G401 (cell line): ENCODE measurements at regions not wholly inside any gene's neighbourhood (a gene's known extent, or its start where the extent isn't known, plus 50 kb on each side); places are given as distances from the start of the nearest gene placed in this dataset.
A peak's percentile ranks its signal among the peaks of the same experiment; 100 is the strongest.

Experiments
- DNase-seq: peaks from one replicate; pipeline ENCODE4 v3.0.0-alpha.2; 2015; ENCODE audit warnings: low spot score
- in situ Hi-C: cut with HindIII; loops from 2 replicates; pipeline ENCODE4 v1.10.0; 2016; ENCODE audit warnings: low sequenced_read_pairs, mixed read lengths

DNA sequence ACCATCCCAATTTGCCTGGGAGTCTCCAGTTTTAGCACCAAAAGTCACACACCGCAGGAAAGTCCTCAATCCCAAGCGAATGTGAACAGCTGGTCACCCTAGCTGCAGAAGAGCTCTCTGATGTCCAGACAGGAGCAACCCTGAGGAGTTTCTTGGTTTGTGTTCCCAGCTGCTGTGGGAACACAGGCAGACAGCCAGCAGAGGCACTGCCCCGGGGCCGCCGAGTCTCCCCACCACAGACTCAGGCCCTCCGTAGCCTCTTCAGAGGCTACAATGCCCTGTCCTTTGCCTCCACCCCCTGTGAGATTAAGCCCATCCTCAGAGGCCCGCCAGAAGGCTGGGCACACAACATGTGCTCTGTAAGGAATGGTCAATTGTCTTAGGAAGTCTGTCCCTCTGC lies 111.5 kb downstream of the TTC32 start:
- in situ Hi-C loops = no loop called here
- DNase-seq = no peak

DNA sequence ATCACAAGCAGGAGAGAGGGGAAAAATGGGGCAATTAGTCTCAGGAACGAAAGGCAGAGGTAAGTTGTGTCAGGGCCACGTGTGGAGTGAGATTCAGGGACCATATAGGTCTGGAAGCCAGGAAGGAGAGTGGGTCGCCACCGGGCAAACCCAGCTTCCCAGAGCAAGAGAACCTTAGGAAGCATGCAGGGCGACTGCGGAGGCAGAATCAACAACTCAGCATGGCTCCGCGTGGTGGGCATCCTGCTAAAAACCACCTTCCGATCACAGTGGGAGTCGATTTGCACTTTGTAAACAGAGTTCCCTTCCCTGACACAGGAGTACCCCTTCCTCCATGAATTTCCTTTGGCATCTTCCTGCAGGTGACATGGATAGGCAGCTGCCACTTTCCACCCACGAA lies 114.6 kb downstream of the TTC32 start:
- DNase-seq = no peak
- in situ Hi-C loops = no loop called here

DNA sequence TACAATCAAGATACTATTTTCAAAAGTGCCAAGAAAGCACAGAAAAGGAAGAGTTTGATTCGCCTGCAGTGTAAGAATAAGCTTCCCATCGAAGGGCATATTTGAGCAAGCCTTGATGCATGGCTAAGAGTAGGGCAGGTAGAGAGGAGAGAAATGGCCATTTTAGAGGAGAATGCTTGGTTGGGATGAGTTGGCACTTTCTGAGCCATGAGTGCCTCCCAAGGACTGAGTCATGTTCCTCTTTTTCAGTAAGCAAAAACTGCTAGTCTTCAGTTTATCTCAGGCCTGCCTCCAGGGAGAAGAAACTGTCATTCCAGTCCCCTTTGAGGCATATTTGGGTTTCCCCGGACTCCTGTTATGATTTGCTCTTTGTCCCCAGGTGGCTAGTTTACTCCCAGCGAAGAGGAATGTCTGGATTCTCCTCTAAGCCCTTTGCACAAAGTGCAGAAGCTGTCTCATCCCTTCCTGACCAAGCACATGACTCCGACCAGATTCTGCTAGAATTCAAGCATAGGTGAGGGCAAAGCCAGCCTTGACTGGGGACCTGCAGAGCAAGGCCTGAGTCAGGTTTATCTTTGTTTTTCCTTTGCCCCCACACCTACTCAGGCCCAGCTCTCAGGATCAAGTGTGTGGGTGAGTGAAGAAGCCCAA lies 115.2 kb downstream of the TTC32 start:
- in situ Hi-C loops = no loop called here
- no peak for DNase-seq

GRCh38 chr2:19785867-19786266 lies 115.9 kb downstream of the TTC32 start:
- in situ Hi-C loops = no loop called here
- no peak for DNase-seq

DNA sequence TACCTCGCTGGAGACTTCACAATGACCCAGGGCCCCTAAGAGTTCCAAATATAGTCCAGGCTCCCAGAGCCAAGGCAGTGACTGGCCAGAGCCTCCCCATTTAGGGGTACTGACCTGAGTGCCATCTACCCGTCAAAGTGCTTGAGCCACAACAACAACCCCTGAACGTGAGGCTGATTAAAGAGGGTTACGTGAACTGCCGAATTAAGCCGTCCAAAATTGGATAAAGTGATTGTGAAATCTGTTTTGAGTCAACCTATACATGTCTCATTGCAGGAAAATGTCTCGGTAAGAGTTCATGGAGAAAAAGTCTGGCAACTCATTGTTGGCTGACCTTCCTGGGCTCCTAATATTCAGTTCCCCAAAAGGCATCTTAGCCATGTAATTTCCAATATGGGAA lies 116.3 kb downstream of the TTC32 start:
- in situ Hi-C loops = no loop called here
- no peak for DNase-seq

GRCh38 chr2:19784456-19784855 lies 117.3 kb downstream of the TTC32 start:
- no peak for DNase-seq
- in situ Hi-C loops = no loop called here

DNA sequence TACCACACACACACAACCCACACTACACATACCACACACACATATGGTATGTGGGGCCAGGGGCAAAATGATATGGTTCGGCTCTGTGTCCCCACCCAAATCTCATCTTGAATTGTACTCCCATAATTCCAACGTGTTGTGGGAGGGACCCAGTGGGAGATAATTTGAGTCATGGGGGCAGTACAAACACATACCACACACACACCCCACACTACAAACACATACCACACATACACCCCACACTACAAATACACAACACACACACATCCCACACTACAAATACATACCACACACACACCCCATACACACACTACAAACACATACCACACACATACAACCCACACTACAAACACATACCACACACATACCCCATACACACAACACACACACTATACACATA lies 117.8 kb downstream of the TTC32 start:
- in situ Hi-C loops = no loop called here

DNA sequence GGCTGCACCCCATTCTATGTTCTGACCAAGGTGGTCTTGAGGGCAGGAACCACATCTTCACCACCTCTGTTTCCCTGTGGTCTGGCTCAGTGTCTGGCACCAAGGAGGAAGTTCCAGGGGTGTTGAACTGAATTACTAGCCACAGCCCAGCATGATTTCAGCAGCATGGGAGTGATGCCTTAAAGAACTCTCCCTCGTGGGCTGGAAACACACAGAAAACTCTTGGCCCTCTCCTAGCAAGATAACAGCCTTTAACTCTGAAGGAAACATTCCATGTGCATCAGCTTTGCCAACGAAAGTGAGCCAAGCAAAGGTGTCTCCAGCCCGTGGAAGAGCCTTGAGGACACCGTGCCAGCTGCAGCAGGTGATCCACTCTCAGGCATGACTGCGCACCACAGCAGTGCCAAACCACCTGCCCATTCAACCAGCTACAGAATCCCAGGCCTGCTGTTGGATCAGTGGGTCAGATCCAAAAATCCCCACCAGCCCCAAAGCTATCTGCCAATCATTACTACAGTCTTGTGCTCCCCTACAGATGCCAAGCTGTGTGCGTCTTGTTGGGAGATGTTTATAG lies 124.8 kb downstream of the TTC32 start:
- in situ Hi-C loops = no loop called here
- peak; percentile 80 for DNase-seq

More for the DNA sequence above, 117.8 kb downstream of the TTC32 start:
- no peak for DNase-seq

GRCh38 chr2:19775838-19776237 lies 125.9 kb downstream of the TTC32 start:
- DNase-seq = no peak
- in situ Hi-C loops = no loop called here

- DNase-seq = no peak
- in situ Hi-C loops = no loop called here
Measured at GRCh38 chr2:19775315-19775714, 126.5 kb downstream of the TTC32 start.

DNA sequence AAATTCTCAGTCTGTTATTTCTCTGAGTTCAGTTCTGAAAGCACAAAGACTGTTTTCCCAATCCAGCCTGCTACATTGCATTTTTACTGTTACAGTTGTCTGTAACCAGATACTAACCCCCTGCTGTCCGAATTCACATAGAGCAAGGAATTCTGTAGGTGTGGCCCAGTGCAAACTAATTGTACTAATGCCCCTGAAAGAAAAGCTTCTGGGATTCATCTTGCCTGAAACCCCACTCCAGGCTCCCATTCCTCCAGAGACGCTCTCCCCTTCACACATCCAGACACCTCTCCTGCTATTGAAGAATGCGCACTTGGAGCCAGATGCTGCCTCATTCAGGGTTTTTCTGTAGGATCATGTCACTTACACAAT lies 127.0 kb downstream of the TTC32 start:
- no peak for DNase-seq

DNA sequence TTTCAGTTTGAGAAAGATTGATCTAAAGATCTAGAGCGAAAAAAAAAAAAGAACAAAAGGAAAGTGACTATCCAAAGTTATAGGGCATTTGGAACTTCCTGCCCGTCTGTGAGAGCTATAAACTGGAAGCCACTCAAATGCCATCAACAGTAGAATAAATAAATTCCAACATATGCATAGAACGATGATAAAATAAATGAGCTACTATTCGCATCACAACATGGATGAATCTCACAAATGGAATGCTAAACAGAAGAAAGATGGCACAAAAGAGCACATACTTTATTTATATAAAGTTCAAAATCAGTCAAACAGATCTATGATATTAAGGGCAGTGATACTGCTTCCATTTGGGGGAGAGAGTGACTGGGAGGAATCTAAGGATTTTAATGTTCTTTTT lies 128.8 kb downstream of the TTC32 start:
- no peak for DNase-seq
- in situ Hi-C loops = no loop called here

More for the DNA sequence above, 127.0 kb downstream of the TTC32 start:
- in situ Hi-C loops = no loop called here

DNA sequence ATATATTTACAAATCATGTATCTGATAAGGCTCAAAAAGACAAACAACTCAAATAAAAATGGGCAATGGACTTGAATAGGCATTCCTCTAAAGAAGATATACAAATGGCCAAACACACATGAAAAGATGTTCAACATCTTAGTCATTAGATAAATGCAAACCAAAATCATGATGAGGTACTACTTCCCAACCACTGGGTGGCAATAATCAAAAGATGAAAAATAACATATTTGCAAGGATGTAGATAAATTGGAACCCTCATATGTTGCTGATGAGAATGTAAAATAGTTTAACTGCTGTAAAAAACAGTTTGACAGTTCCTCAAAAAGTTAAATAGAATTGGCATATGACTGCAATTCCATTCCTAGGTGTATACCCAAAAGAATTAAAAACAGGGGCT lies 132.3 kb downstream of the TTC32 start:
- in situ Hi-C loops = no loop called here
- DNase-seq = no peak

DNA sequence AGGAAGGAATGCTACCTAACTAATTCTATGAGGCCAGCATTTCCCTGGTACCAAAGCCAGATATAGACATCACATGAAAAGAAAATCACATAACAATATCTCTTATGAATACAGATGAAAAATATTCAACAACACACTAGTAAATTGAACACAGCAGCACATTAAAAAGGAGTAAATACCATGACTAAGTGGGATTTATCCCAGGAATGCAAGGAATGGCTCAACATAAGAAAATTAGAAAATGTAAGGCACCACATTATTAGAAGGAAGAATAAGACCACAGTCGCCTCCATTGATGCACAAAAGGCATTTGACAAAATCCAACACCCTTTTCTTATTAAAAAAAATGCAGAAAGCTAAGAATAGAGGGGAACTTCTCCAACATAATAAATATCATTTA lies 133.9 kb downstream of the TTC32 start:
- in situ Hi-C loops = no loop called here
- no peak for DNase-seq

- in situ Hi-C loops = no loop called here
- DNase-seq = no peak
Measured at GRCh38 chr2:19764998-19765397, 136.8 kb downstream of the TTC32 start.

GRCh38 chr2:19763731-19764130 lies 138.1 kb downstream of the TTC32 start:
- in situ Hi-C loops = no loop called here
- no peak for DNase-seq

GRCh38 chr2:19762959-19763605 lies 138.7 kb downstream of the TTC32 start:
- in situ Hi-C loops = no loop called here
- DNase-seq = no peak

DNA sequence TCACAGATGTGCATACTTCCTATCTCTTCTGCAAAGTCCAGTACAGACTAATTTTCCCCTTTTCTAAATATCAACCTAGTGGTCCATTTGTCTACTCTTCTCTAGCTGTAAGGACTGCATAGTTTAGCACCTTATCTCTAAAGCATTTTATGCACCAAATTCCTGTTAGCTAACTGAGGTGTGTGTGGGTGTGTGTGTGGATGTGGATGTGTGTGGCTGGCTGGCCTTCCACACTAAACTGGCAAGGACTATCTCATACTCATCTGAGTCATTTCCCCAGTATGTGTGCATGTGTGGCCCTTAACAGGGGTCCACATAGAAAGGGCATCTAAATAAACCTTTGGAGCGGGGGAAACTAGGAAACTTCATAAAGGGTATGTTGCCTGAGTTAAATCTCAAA lies 139.6 kb downstream of the TTC32 start:
- in situ Hi-C loops = no loop called here
- DNase-seq = no peak

- in situ Hi-C loops = no loop called here
- DNase-seq = peak; percentile 10
Measured at GRCh38 chr2:19759880-19760279, 141.9 kb downstream of the TTC32 start.

DNA sequence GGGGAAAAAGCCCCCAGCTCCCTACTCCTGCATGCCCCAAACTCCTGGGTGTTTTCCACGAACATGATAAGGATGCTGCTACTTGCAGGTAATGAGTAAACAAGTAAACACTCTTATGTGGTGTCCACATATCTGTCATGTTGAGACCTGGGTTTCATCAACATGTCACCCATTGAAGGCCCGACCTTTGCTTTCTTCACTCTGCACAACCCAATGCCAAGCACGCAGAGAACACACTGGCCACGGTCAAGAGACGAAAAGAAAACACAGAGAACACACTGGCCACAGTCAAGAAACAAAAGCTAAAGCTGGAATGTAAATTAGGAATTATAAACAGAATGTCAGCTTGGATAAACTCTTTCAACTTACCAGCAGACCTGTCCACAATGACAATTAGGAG lies 143.1 kb downstream of the TTC32 start:
- in situ Hi-C loops = no loop called here

GRCh38 chr2:19757586-19757985 lies 144.2 kb downstream of the TTC32 start:
- in situ Hi-C loops = no loop called here
- no peak for DNase-seq

More for the DNA sequence above, 143.1 kb downstream of the TTC32 start:
- DNase-seq = no peak
